Liver (tissue), 8 donors: ENCODE measurements at regions not wholly inside any gene's neighbourhood (a gene's known extent, or its start where the extent isn't known, plus 50 kb on each side); places are given as distances from the start of the nearest gene placed in this dataset.

Experiments
- DNase-seq: peaks from one replicate; pipeline ENCODE4 v3.0.0-alpha.2; 2017; ENCODE audit warnings: low spot score
- H3K27ac ChIP-seq, 2 donors: one replicate each; pipeline ENCODE4 v1.7.0; 2013; ENCODE audit warnings: inconsistent platforms in 2 of 2, low read length in 2 of 2, control low read depth in 1 of 2, low read depth in 1 of 2, mild to moderate bottlenecking in 1 of 2
- H3K27me3 ChIP-seq, 4 donors: one replicate each; pipeline versions ENCODE4 v1.6.1 to v1.7.0; 2013; ENCODE audit warnings: low read length in 3 of 4, inconsistent platforms in 1 of 4, mild to moderate bottlenecking in 1 of 4, moderate library complexity in 1 of 4; ENCODE audit not compliant: control insufficient read depth in 4 of 4, insufficient read depth in 4 of 4
- H3K36me3 ChIP-seq, 4 donors: one replicate each; pipeline versions ENCODE4 v1.6.1 to v1.7.0; 2013; ENCODE audit warnings: low read length in 3 of 4, mild to moderate bottlenecking in 3 of 4, low read depth in 1 of 4, moderate library complexity in 1 of 4; ENCODE audit not compliant: control insufficient read depth in 4 of 4, insufficient read depth in 3 of 4
- H3K4me1 ChIP-seq, 4 donors: one replicate each; pipeline versions ENCODE4 v1.6.1 to v1.7.0; 2013; ENCODE audit warnings: low read length in 3 of 4, mild to moderate bottlenecking in 3 of 4, moderate library complexity in 1 of 4; ENCODE audit not compliant: control insufficient read depth in 4 of 4, insufficient read depth in 4 of 4
- H3K4me3 ChIP-seq, 3 donors: one replicate each; pipeline versions ENCODE4 v1.6.1 to v1.7.0; 2013; ENCODE audit warnings: low read length in 3 of 3, control low read depth in 1 of 3, low read depth in 1 of 3, mild to moderate bottlenecking in 1 of 3
- H3K9ac ChIP-seq, 2 donors: one replicate each; pipeline ENCODE4 v1.7.0; 2013; ENCODE audit warnings: low read length in 2 of 2, mild to moderate bottlenecking in 2 of 2, moderate library complexity in 2 of 2, control low read depth in 1 of 2, low read depth in 1 of 2
- H3K9me3 ChIP-seq, 4 donors: one replicate each; pipeline versions ENCODE4 v1.6.1 to v1.7.0; 2013; ENCODE audit warnings: low read length in 3 of 4; ENCODE audit not compliant: control insufficient read depth in 4 of 4
- EGR1 ChIP-seq, 2 donors: IDR thresholded peaks; 2 replicates each; pipeline ENCODE4 v1.6.1; 2016 to 2018; ENCODE audit warnings: antibody characterized with exemption in 2 of 2, low read depth in 2 of 2
- FOXA1 ChIP-seq: IDR thresholded peaks from 2 replicates; pipeline ENCODE4 v1.6.1; 2016; ENCODE audit warnings: antibody characterized with exemption
- FOXA2 ChIP-seq: IDR thresholded peaks from 2 replicates; pipeline ENCODE4 v1.6.1; 2016; ENCODE audit warnings: antibody characterized with exemption
- HNF4A ChIP-seq, 2 donors: conservative IDR thresholded peaks; 2 replicates each; pipeline ENCODE4 v1.6.1; 2016; ENCODE audit warnings: antibody characterized with exemption in 2 of 2, mild to moderate bottlenecking in 2 of 2
- NR2F2 ChIP-seq: IDR thresholded peaks from 2 replicates; pipeline ENCODE4 v1.6.1; 2016; ENCODE audit warnings: antibody characterized with exemption
- RXRA ChIP-seq, 2 donors: IDR thresholded peaks; 2 replicates each; pipeline ENCODE4 v1.6.1; 2017 to 2018; ENCODE audit warnings: antibody characterized with exemption in 2 of 2, mild to moderate bottlenecking in 1 of 2
- TAF1 ChIP-seq: conservative IDR thresholded peaks from 2 replicates; pipeline ENCODE4 v1.6.1; 2016; ENCODE audit warnings: antibody characterized with exemption, mild to moderate bottlenecking
- YY1 ChIP-seq: IDR thresholded peaks from 2 replicates; pipeline ENCODE4 v1.6.1; 2016; ENCODE audit warnings: antibody characterized with exemption, mild to moderate bottlenecking
- WGBS: extraction: QIAGEN DNeasy Blood & Tissue Kit; methylation state at CpG from one replicate; pipeline ENCODE4 v1.1.7; 2013; 5-methylcytosine and 5-hydroxymethylcytosine counted together
- TF ChIP-seq, protein P1 (sequence below): IDR thresholded peaks from 2 replicates; pipeline ENCODE4 v1.6.1; 2016; ENCODE audit warnings: antibody characterized with exemption
- TF ChIP-seq, protein P2 (sequence below): IDR thresholded peaks from 2 replicates; pipeline ENCODE4 v1.6.1; 2016; ENCODE audit warnings: antibody characterized with exemption
- TF ChIP-seq, protein P3 (sequence below): fragments of 150-350 bp; IDR thresholded peaks from 2 replicates; pipeline ENCODE4 v1.5.1; 2017; ENCODE audit warnings: improper control_type of control experiment, low read depth, low read length; ENCODE audit not compliant: missing input control
- TF ChIP-seq, protein P4 (sequence below): IDR thresholded peaks from 2 replicates; pipeline ENCODE4 v1.6.1; 2016; ENCODE audit warnings: antibody characterized with exemption, mild to moderate bottlenecking
- donor health status: healthy.
- donor health status: healthy.
- donor health status: healthy.
- donor health status: healthy.
- donor health status: healthy.

DNA sequence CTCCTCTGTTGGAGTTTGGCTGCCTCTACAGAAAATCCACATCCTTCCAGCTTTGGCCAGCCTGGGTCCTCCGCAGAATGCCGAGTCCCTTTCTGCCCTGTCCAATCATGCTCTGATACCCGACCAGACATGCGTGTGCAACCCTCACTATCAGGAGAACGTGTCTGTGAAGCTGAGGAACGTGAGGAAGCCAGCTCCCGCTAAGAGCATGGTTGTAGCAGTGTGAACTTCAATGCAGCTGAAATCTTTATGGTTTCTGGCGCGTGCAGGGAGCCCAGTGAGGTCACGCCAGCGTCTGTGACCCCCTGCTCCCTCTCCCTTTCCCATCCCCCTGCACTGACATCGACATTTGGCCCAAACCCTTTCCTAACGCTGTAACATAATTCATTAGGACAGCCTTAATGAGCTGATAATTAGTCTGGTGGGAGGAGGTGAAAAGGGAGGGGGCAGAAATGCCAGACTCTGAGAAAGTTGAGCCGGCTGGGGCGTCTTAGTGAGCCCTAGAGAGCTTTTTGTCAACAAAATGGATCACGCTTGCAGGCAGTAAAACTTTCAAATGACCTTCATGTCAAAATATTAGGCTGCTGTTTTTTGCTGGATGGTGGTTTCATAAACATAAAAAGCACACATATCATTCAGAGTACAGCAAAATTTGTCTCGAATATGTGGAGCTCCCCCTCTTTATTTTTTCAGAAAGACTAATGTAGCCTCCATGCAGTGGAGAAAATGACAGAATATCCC lies 423.3 kb downstream of the QKI start:
- H3K9ac ChIP-seq: no peak overlapping the region
- peaks cover 0 to 2% (median 0%) of the 10 kb centered on the region in 4 donors for H3K9me3 ChIP-seq
- DNase-seq: no peak
- TF ChIP-seq EGR1 (IDR thresholded peaks at IDR 0.05; ENCODE audit: low read depth in 2 of 2) (no peak), NR2F2 (no peak), HNF4A (conservative IDR thresholded peaks at IDR 0.05) (no peak), FOXA1 (no peak), FOXA2 (no peak), RXRA (IDR thresholded peaks at IDR 0.05) (no peak)
- TF ChIP-seq, protein P1, sequence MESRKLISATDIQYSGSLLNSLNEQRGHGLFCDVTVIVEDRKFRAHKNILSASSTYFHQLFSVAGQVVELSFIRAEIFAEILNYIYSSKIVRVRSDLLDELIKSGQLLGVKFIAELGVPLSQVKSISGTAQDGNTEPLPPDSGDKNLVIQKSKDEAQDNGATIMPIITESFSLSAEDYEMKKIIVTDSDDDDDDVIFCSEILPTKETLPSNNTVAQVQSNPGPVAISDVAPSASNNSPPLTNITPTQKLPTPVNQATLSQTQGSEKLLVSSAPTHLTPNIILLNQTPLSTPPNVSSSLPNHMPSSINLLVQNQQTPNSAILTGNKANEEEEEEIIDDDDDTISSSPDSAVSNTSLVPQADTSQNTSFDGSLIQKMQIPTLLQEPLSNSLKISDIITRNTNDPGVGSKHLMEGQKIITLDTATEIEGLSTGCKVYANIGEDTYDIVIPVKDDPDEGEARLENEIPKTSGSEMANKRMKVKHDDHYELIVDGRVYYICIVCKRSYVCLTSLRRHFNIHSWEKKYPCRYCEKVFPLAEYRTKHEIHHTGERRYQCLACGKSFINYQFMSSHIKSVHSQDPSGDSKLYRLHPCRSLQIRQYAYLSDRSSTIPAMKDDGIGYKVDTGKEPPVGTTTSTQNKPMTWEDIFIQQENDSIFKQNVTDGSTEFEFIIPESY: no peak
- WGBS: 36% methylated on average over 17 of the region's 17 CpGs
- H3K4me3 ChIP-seq: no peak overlapping the region
- no peaks in the 10 kb centered on the region for H3K4me1 ChIP-seq
- H3K36me3 ChIP-seq: no peaks in the 10 kb centered on the region
- no peak overlapping the region for H3K27ac ChIP-seq
- no peaks in the 10 kb centered on the region for H3K27me3 ChIP-seq

DNA sequence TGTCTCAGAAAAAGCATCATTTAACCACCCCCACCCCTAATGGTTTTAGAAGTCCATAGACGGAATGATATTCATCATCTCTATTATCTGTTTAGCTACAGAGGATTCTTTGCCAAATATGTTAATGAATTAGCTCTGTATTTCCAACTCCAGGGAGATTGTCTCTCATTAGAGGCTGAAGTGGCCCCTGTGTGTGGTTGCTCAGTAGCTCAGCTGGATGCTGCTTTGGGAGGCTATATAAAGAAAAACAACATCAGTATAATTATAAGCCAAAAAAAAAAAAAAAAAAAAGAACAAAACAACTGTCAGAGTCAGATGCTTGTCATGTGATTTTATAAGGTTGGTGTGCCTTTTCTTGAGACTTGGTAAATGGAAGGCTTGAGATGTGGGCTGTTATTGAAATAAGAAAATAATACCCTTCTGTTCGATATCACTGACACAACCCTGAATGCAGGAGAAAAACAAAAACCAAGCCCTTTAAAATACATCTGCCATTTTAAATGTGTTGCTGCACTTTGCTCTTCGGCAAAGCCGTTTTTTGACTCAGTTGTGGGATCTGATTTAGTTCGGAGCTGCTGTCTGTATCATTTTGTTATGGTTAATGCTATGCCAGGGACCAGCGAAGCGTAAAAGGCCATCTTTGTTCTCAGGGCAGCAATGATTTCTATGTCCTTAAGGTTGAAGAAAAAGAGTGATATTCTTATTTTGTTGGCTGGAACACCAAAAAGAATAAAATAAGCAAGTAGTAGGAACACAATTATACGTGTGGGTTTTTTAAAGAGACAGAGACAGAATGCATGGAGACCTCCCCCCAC lies 422.6 kb downstream of the QKI start:
- H3K4me1 ChIP-seq: no peaks in the 10 kb centered on the region
- 78% methylated on average over 8 of the region's 8 CpGs for WGBS
- H3K27me3 ChIP-seq: no peaks in the 10 kb centered on the region
- TF ChIP-seq TAF1 (no peak), NR2F2 (no peak)
- H3K36me3 ChIP-seq: no peaks in the 10 kb centered on the region
- no peak overlapping the region for H3K9ac ChIP-seq
- H3K9me3 ChIP-seq: peaks cover 0 to 2% (median 0%) of the 10 kb centered on the region in 4 donors
- no peak for DNase-seq
- no peak overlapping the region for H3K4me3 ChIP-seq
- H3K27ac ChIP-seq: no peak overlapping the region

DNA sequence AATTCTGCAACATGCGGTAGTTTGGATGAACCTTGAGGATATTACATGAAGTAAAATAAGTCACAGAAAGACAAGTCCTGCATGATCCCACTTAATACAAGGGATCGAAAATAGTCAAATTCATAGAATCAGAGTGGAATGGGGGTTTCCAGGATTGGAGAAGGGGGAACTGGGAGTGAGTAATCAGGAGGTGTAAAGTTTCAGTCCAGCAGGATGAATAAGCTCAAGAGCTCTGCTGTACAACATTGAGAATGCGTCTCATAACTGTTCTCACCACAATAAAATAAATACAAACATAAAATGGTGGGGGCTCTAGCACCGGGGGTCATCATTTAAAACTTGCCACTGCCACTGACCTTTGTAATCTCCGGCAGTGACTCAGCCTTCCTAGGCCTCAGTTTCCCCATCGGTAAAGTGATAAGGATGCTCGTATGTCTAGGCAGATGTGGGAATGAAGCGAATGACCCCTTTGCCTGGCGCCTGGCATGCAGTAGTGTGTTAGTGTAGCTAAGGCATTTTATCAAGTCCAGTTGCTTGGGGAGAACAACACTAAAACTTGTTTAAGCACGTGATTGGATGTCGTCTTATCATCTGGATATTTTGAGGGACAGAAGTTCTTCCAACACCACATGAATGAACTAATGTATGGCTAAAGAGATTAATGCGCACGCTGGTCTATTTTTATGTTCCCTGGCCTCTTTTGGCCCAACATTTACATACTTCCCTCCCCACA lies 421.1 kb downstream of the QKI start:
- Histone ChIP-seq H3K27ac (no peak overlapping the region), H3K36me3 (no peaks in the 10 kb centered on the region), H3K4me1 (no peaks in the 10 kb centered on the region), H3K27me3 (no peaks in the 10 kb centered on the region), H3K4me3 (no peak overlapping the region), H3K9me3 (peaks cover 0 to 2% (median 0%) of the 10 kb centered on the region in 4 donors), H3K9ac (no peak overlapping the region)
- WGBS: 79% methylated on average over 13 of the region's 13 CpGs
- TF ChIP-seq FOXA1: no peak
- TF ChIP-seq EGR1 (IDR thresholded peaks at IDR 0.05; ENCODE audit: low read depth in 2 of 2): no peak
- TF ChIP-seq, protein P2, sequence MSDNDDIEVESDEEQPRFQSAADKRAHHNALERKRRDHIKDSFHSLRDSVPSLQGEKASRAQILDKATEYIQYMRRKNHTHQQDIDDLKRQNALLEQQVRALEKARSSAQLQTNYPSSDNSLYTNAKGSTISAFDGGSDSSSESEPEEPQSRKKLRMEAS: no peak
- TF ChIP-seq YY1: no peak
- TF ChIP-seq, protein P3, sequence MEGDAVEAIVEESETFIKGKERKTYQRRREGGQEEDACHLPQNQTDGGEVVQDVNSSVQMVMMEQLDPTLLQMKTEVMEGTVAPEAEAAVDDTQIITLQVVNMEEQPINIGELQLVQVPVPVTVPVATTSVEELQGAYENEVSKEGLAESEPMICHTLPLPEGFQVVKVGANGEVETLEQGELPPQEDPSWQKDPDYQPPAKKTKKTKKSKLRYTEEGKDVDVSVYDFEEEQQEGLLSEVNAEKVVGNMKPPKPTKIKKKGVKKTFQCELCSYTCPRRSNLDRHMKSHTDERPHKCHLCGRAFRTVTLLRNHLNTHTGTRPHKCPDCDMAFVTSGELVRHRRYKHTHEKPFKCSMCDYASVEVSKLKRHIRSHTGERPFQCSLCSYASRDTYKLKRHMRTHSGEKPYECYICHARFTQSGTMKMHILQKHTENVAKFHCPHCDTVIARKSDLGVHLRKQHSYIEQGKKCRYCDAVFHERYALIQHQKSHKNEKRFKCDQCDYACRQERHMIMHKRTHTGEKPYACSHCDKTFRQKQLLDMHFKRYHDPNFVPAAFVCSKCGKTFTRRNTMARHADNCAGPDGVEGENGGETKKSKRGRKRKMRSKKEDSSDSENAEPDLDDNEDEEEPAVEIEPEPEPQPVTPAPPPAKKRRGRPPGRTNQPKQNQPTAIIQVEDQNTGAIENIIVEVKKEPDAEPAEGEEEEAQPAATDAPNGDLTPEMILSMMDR: no peak
- no peak for TF ChIP-seq NR2F2
- TF ChIP-seq, protein P4, sequence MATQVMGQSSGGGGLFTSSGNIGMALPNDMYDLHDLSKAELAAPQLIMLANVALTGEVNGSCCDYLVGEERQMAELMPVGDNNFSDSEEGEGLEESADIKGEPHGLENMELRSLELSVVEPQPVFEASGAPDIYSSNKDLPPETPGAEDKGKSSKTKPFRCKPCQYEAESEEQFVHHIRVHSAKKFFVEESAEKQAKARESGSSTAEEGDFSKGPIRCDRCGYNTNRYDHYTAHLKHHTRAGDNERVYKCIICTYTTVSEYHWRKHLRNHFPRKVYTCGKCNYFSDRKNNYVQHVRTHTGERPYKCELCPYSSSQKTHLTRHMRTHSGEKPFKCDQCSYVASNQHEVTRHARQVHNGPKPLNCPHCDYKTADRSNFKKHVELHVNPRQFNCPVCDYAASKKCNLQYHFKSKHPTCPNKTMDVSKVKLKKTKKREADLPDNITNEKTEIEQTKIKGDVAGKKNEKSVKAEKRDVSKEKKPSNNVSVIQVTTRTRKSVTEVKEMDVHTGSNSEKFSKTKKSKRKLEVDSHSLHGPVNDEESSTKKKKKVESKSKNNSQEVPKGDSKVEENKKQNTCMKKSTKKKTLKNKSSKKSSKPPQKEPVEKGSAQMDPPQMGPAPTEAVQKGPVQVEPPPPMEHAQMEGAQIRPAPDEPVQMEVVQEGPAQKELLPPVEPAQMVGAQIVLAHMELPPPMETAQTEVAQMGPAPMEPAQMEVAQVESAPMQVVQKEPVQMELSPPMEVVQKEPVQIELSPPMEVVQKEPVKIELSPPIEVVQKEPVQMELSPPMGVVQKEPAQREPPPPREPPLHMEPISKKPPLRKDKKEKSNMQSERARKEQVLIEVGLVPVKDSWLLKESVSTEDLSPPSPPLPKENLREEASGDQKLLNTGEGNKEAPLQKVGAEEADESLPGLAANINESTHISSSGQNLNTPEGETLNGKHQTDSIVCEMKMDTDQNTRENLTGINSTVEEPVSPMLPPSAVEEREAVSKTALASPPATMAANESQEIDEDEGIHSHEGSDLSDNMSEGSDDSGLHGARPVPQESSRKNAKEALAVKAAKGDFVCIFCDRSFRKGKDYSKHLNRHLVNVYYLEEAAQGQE: no peak
- DNase-seq: no peak
